Natural killer cell (primary cell): ENCODE measurements at regions not wholly inside any gene's neighbourhood (a gene's known extent, or its start where the extent isn't known, plus 50 kb on each side); places are given as distances from the start of the nearest gene placed in this dataset.

Experiments
- ATAC-seq, 3 donors: fragments of 150-1000 bp in 2 of 3; fragments of 200-7000 bp in 1 of 3; cut with Tn5 transposase; 1 replicate in 1 of 3; 2 replicates in 2 of 3; pipeline ENCODE4 v1.10.0; 2021; ENCODE audit warnings: mild to moderate bottlenecking in 2 of 3, moderate library complexity in 2 of 3
- DNase-seq, 2 donors: peaks; one replicate each; pipeline versions ENCODE4 v3.0.0 to v3.0.0-alpha.2; 2013 to 2021; ENCODE audit warnings: mixed read lengths in 1 of 2
- H3K27ac ChIP-seq: one replicate; pipeline ENCODE4 v1.5.1; 2013; ENCODE audit warnings: mild to moderate bottlenecking, low read length
- H3K27me3 ChIP-seq: one replicate; pipeline ENCODE4 v1.6.1; 2013; ENCODE audit warnings: low read length; ENCODE audit not compliant: control insufficient read depth, insufficient read depth
- H3K36me3 ChIP-seq: one replicate; pipeline ENCODE4 v1.6.1; 2013; ENCODE audit warnings: low read length; ENCODE audit not compliant: control insufficient read depth, insufficient read depth
- H3K4me1 ChIP-seq: one replicate; pipeline ENCODE4 v1.6.1; 2013; ENCODE audit warnings: low read length; ENCODE audit not compliant: control insufficient read depth, insufficient read depth
- H3K4me3 ChIP-seq: one replicate; pipeline ENCODE4 v1.5.1; 2013; ENCODE audit warnings: low read length
- H3K9me3 ChIP-seq: one replicate; pipeline ENCODE4 v1.6.1; 2013; ENCODE audit warnings: low read length; ENCODE audit not compliant: control insufficient read depth, insufficient read depth
- H3K27ac Mint-ChIP-seq, 2 donors: one replicate each; pipeline ENCODE4 v1.8.0; 2022; ENCODE audit warnings: mild to moderate bottlenecking in 2 of 2, mixed read lengths in 2 of 2, moderate library complexity in 1 of 2
- H3K27me3 Mint-ChIP-seq, 2 donors: one replicate each; pipeline ENCODE4 v1.8.0; 2022; ENCODE audit warnings: low read depth in 2 of 2, mixed read lengths in 2 of 2
- H3K36me3 Mint-ChIP-seq: one replicate; pipeline ENCODE4 v1.8.0; 2022; ENCODE audit warnings: mixed read lengths
- H3K4me1 Mint-ChIP-seq, 2 donors: one replicate each; pipeline ENCODE4 v1.8.0; 2022; ENCODE audit warnings: mixed read lengths in 2 of 2
- H3K4me3 Mint-ChIP-seq: one replicate; pipeline ENCODE4 v1.8.0; 2022; ENCODE audit warnings: mild to moderate bottlenecking, moderate library complexity, mixed read lengths
- H3K9me3 Mint-ChIP-seq, 2 donors: one replicate each; pipeline ENCODE4 v1.8.0; 2022; ENCODE audit warnings: mixed read lengths in 2 of 2
- WGBS: methylation state at CpG from one replicate; pipeline ENCODE4 v1.1.7; 2013; ENCODE audit warnings: missing lambda C conversion rate; ENCODE audit not compliant: insufficient coverage; 5-methylcytosine and 5-hydroxymethylcytosine counted together
- intact Hi-C: fragments of 100-400 bp; cut with micrococcal nuclease; formaldehyde crosslinking; loops from one replicate; pipeline ENCODE4 v1.14.2; 2022
- TF ChIP-seq, protein P1 (sequence below): fragments of 200-600 bp; IDR thresholded peaks from one replicate; pipeline ENCODE4 v1.8.0; 2022; ENCODE audit warnings: antibody characterized with exemption

DNA sequence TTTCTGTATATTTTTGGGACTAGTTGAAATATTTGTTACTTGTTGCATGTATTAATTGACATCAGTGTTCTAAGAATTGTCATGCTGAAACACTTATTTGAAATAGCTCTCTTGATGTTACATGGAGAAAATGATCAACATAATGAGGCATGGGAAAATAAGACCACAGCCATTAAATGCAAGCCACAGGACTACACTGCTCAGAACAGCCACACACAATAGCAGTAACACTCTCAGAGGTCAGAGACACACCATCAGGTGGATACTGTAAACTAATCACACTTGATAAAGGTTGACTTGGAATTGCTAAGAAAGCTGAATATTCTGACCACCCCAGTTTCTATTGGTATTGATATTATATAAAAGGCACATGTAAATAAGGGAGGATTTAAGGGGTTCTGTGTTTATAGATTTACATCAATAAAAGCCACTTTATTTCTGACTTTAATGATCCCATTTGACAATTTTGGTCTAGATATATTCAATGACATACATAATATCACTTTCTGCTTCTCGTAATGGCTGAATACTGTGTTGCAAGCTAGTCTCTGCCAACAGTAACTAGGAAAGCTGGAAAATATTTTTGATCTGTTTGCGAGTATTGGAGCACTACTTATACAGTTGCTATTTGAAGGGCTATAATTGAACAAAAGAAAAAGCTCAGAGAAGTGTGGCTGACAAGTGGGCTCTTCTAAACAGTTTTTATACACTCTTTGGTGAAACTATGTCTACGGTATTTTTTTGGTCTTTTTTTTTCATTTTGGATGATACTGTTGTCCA lies 876.5 kb upstream of the INTU start:
- no peaks in the 10 kb centered on the region for H3K27me3 ChIP-seq
- no peaks in the 10 kb centered on the region for H3K36me3 Mint-ChIP-seq
- no peaks in the 10 kb centered on the region for H3K4me1 Mint-ChIP-seq
- intact Hi-C loops: no loop called here
- peaks cover 5% of the 10 kb centered on the region for H3K9me3 ChIP-seq
- H3K4me3 Mint-ChIP-seq: no peak overlapping the region
- H3K4me1 ChIP-seq: no peaks in the 10 kb centered on the region
- peaks cover 11 to 15% of the 10 kb centered on the region in 2 donors for H3K9me3 Mint-ChIP-seq
- 44% methylated on average over 2 of the region's 3 CpGs for WGBS
- no peak overlapping the region for H3K27ac Mint-ChIP-seq
- no peak overlapping the region for H3K27ac ChIP-seq
- DNase-seq: no peak
- H3K4me3 ChIP-seq: no peak overlapping the region
- no peaks in the 10 kb centered on the region for H3K27me3 Mint-ChIP-seq
- no peaks in the 10 kb centered on the region for H3K36me3 ChIP-seq
- TF ChIP-seq, protein P1, sequence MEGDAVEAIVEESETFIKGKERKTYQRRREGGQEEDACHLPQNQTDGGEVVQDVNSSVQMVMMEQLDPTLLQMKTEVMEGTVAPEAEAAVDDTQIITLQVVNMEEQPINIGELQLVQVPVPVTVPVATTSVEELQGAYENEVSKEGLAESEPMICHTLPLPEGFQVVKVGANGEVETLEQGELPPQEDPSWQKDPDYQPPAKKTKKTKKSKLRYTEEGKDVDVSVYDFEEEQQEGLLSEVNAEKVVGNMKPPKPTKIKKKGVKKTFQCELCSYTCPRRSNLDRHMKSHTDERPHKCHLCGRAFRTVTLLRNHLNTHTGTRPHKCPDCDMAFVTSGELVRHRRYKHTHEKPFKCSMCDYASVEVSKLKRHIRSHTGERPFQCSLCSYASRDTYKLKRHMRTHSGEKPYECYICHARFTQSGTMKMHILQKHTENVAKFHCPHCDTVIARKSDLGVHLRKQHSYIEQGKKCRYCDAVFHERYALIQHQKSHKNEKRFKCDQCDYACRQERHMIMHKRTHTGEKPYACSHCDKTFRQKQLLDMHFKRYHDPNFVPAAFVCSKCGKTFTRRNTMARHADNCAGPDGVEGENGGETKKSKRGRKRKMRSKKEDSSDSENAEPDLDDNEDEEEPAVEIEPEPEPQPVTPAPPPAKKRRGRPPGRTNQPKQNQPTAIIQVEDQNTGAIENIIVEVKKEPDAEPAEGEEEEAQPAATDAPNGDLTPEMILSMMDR: no peak
- no peak for ATAC-seq

DNA sequence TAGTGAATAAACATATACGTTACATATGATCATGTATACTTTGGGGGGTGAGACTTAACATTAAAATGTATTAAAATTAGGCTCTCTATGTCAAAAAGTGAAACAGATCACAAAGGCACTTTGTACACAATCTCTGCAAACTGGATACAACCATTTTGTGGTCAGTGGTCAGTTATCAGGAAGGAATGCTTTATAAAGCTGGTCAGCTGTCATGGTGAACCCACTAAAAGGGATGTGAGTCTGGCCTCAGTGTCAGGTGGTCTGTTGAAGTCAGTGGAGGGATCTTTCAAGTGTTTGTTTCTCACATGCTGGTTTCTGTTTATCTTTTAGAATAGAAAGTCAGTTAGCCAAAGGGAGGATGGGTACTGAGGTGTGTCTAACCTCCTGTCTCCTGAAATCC lies 875.5 kb upstream of the INTU start:
- 100% methylated on average over 1 of the region's 1 CpG for WGBS
- TF ChIP-seq, protein P1: no peak
- intact Hi-C loops: no loop called here
- H3K36me3 Mint-ChIP-seq: no peaks in the 10 kb centered on the region
- no peaks in the 10 kb centered on the region for H3K4me1 Mint-ChIP-seq
- no peaks in the 10 kb centered on the region for H3K27me3 Mint-ChIP-seq
- H3K4me1 ChIP-seq: no peaks in the 10 kb centered on the region
- DNase-seq (no peak), ATAC-seq (no peak)
- H3K27ac ChIP-seq: no peak overlapping the region
- H3K9me3 Mint-ChIP-seq: peaks cover 11 to 14% of the 10 kb centered on the region in 2 donors
- no peak overlapping the region for H3K27ac Mint-ChIP-seq
- no peaks in the 10 kb centered on the region for H3K36me3 ChIP-seq
- peaks cover 5% of the 10 kb centered on the region for H3K9me3 ChIP-seq
- no peak overlapping the region for H3K4me3 Mint-ChIP-seq
- no peaks in the 10 kb centered on the region for H3K27me3 ChIP-seq
- no peak overlapping the region for H3K4me3 ChIP-seq

DNA sequence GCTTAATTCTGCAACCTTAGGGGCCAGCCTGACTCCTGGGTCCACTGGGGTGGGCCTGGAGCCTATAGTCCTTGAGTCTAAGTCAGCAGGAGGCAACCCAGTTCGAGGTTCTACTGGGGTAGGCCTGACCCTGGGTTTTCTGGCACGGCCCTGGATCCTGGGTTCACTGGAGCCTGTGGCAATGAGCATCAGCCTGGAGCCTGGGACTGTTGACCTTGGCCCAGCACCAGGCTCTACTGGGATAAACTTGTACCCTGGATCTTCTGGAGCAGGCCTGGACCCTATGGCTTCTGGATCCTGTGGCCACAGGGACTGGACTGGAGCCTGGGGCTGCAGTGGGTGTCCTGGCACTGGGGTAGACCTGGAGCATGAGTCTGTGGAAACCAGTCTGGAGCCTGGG lies 874.3 kb upstream of the INTU start:
- Mint-ChIP-seq H3K27me3 (no peaks in the 10 kb centered on the region), H3K36me3 (no peaks in the 10 kb centered on the region), H3K9me3 (peaks cover 13 to 19% of the 10 kb centered on the region in 2 donors), H3K4me3 (no peak overlapping the region), H3K4me1 (no peaks in the 10 kb centered on the region), H3K27ac (no peak overlapping the region)
- Histone ChIP-seq H3K4me1 (no peaks in the 10 kb centered on the region), H3K36me3 (no peaks in the 10 kb centered on the region), H3K27me3 (no peaks in the 10 kb centered on the region), H3K27ac (no peak overlapping the region), H3K9me3 (peaks cover 5% of the 10 kb centered on the region), H3K4me3 (no peak overlapping the region)
- intact Hi-C loops: no loop called here
- TF ChIP-seq, protein P1: no peak
- ATAC-seq (no peak), DNase-seq (no peak)
- WGBS: 31% methylated on average over 2 of the region's 2 CpGs
